Activated CD4-positive, CD25-positive, alpha-beta regulatory T cell treated with anti-CD3 and anti-CD28 coated beads, Interleukin-2, amount 50 U/mL, for 72 hours (primary cell): ENCODE measurements at regions not wholly inside any gene's neighbourhood (a gene's known extent, or its start where the extent isn't known, plus 50 kb on each side); places are given as distances from the start of the nearest gene placed in this dataset.
"Not testable (repeated sequence)": the region's sequence is repeated elsewhere in the genome, so short reads cannot be mapped to it uniquely, and the experiment has no call there.

ENCODE experiments used
- DNase-seq: peaks from one replicate; pipeline ENCODE4 v3.0.0; 2021

- DNase-seq: no peak
Observed at GRCh38 chr16:13478991-13479390, 441.0 kb upstream of the ERCC4 start.

DNA sequence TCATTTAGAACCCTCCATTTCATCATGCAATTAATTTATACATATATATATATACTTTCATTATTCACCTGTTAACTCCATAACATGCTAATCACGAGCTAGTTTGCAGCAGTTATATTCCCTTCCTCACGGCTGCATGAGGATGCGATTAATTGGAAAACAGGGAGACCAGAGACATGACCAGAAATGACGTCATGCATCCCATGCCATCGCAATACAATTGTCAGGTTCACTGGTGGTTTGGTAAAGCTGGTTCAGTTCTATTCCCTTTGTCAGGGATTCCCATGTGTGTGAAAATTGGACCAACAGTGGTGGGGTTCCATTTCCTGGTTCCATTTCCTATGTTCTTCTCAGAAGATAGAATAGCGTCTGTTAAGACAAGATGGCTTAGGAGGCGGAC is 440.4 kb upstream of the ERCC4 start:
- DNase-seq: no peak

DNA sequence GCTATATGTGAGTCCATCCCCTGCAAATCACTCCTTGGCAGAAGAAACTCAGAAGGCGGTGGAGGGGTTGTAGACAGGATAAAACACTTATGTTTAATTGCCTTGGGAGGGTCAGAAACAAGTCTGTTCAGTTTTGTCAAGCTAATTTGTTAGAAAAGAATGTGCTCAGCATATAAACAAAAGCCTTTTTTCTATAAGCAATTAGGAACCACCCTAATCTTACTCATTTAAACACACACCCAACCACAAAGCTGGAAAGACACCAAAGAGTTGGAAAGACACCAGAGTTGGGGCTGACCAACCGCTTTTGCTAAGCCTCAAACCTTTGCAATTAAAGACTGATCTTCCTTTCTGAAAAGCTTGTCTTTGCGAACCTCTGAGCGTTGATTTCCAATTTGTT is 439.2 kb upstream of the ERCC4 start:
- no peak for DNase-seq

- DNase-seq: no peak
Observed at GRCh38 chr16:13483121-13483520, 436.8 kb upstream of the ERCC4 start.

DNA sequence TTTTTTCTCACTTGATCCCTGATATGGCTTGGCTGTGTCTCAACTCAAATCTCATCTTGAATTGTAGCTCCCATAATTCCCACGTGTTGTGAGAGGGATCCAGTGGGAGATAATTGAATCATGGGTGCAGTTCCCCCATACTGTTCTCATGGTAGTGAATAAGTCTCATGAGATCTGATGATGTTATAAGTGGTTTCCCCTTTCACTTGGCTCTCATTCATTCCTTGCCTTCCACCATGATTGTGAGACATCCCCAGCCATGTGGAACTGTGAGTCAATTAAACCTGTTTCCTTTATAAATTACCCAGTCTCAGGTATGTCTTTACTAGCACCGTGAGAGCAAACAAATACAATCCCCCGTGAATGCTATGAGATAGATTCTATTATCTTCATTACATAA is 430.5 kb upstream of the ERCC4 start:
- not testable (repeated sequence) for DNase-seq

GRCh38 chr16:13492046-13492445 is 427.9 kb upstream of the ERCC4 start:
- no peak for DNase-seq

DNA sequence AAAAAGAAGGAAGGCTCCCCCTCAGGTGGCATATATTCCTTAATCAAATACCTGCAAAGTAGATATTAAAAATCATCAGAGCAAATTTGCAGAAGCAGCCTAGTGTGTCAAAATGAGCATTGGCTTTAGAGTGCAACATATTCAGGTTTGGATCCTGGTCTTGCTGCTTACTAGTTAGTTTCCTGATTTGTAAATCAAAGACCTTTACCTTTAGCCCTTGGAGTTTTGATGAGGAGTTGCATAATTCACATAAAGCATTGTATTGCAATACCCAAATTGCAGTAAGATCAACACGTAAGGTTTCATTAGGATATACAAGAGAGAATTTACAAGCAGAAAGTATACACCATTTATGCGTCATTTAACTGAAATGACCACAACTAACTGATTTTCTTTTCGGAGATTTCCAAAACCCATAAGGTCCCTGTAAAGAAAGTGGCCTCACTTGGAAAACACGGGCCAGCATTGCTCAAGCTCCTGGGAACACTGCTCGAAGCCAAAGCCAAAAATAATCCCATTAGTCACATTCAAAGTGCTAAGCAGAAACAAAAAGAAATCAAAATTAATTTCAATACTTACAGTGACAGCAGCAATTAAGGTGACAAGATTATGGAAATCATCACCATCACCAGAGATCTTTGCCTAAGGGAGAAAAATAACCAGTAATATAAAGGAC is 415.9 kb upstream of the ERCC4 start:
- DNase-seq: no peak

DNA sequence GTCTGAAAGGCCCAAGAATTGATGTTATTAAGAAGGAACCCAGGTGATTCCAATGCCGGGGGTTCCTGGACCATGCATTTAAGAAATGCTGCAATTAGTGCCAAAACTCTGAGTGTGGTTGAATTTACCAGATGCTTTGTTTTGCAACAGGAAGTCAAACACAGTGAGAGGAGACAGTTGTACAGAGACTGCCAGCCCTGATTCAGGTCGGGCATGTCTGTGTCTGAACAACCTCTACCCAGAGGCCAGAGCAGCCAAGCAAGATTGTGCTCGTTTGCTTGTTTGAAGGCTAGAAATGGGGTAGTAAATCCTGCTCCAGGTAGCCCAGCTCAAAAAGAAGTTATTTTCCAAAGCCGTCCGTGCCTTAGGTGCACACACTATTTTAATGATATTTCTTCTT is 412.4 kb upstream of the ERCC4 start:
- DNase-seq: no peak

GRCh38 chr16:13510425-13511151 is 409.4 kb upstream of the ERCC4 start:
- DNase-seq: no peak

DNA sequence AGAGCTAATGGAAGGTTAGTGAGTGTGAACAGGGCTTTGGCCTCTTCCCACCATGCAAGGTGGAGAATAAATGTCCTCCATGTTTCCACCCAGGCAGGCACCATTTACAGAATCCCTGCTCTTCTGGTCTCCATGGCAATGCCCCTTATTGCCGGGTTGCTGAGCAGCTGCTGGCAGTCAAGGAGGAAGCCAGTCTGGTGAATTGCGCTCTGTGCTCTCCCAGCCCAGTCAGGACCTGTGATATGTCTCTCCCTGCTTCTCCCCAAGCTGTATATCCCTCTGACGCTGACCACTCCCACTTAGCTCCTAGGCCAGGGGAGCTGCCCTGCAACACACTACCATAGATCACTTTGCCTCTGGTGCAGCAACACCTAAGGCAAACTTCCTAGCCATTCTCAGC is 402.1 kb upstream of the ERCC4 start:
- no peak for DNase-seq

DNA sequence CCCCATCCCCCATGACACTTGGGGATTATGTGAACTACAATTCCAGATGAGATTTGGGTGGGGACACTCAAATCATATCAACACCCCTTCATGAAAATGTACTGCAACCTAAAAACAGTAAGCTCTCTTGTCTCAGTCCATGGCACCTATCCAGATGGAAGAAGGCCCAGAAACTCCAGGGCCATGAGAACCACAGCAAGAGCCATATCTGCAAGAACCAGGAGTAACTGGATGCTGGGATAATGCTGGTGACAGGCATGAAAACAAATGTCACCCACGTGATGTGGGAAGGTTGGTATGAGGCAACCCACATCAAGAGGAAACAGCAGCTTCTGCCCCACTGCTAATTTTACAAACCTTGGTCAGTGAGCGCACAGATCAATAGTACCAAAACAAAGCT is 400.1 kb upstream of the ERCC4 start:
- DNase-seq: no peak

- no peak for DNase-seq
Observed at GRCh38 chr16:13521356-13521755, 398.6 kb upstream of the ERCC4 start.

DNA sequence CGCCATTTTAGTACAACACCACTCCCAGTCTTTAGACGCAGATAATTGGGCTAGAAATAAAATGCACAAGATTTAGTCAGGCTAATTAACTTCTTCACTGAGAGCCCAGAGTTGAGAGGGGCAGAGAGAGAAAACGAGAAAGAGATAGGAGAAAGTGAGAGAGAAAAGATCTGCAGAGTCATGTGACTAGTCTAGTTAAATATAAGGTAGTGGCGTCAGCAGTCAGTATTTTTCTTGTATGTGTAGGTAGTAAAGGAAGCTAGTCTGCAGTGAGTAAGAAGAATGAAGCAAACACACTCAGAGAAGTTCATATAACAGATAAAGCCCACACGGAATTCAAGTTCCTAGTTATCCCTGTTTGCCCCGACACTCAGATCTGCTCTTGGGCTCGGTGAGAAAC is 392.6 kb upstream of the ERCC4 start:
- DNase-seq: no peak

- no peak for DNase-seq
Observed at GRCh38 chr16:13528691-13529090, 391.3 kb upstream of the ERCC4 start.

GRCh38 chr16:13529193-13529982 is 390.6 kb upstream of the ERCC4 start:
- DNase-seq: no peak

GRCh38 chr16:13540771-13541170 is 379.2 kb upstream of the ERCC4 start:
- DNase-seq: no peak

DNA sequence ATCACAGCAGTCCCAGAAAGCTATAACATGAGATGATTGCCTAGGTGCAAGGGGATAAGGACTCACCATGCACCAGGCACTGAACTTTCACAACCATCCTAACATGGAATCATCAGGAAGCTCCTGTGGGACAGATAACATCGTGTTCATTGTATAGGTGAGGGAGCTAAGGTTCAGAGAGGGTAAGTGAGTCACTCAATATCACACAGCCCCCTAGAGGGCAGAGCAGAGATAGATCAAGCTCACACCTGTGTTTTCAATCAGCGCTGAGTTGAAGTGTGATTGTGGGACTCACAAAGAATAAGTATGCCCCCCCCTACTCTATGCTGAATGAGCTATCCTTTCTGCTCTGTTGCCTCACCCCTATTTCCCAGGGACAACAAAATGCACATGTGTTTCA is 377.7 kb upstream of the ERCC4 start:
- DNase-seq: no peak

GRCh38 chr16:13543850-13544249 is 376.1 kb upstream of the ERCC4 start:
- no peak for DNase-seq

- DNase-seq: no peak
Observed at GRCh38 chr16:13545271-13545670, 374.7 kb upstream of the ERCC4 start.

- no peak for DNase-seq
Observed at GRCh38 chr16:13550254-13550653, 369.7 kb upstream of the ERCC4 start.

DNA sequence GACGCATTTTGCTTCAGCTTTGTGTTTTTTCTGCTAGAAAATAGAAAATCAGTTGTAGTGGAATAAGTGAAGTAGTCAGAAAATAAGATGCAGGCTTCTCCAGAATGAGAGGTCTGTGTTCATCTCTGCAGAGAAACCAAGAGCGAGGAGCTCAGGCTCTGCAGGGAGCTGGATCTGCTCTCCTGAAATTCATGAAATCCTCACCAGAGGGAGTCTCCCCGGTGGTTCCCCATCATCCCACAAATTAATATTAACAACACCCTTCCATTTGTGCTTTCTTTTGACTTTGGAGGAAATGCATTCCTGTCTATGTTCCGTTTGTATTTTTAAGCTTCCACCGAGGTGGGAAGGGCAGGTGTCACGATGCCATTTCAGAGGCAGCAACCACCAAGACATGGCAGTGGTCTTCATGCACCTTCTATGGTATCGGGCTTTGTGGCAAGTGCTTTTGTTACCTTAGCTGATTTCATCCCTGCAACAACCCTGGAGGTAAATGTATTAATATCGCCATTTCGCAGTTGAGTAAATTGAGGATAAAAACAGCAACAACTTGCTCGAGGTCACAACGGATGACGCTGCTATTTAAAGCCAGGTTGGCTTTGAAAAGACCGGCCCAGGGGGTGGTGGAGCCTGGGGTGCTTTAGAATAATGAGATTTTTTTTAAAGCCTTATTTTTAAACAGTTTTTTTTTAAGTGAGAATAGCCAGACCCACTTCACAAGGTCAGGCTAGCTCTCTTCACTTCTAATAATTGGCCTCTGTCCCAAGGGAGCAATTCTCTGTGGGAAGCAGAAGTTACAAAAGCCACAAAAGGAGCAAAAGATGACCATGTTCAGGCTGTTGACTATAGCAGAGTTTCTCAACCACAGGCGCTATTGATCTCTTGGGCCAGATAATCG is 367.6 kb upstream of the ERCC4 start:
- no peak for DNase-seq

DNA sequence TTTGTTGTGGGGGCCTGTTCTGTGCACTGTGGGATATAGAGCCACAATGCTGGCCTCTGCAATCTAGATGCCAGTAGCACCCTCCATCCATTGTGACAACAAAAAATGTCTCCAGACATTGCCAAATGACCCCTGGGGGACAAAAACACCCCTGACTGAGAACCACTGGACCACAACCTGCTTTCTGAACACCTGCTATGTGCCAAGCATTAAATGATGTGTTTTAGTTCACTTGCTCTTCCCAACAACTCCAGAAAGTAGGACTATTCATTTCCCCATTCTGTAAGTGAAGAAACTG is 367.0 kb upstream of the ERCC4 start:
- no peak for DNase-seq

DNA sequence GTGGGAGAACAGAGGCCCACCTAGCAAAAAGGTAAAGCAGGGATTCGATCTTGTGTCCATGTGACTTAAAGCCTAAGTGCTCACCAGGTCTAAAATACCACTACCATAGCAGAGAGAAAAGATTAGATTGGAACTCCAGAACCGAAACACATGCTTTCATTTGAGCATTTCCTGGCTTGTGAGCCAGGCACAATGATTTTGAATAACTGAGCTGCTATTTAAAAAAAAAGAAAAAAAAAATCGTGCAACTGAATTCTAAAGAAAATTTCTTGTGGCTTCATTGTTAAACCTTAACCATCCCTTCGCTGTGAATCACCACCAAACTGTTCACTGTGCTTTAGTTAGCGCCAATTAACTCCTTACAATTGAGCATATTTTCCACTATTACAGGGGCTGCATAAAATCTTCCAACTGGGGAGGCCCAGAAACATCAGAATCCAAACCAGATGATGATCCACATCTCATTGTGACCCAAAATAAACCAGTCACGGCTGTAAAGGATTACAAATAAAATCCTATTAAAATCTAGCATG is 366.4 kb upstream of the ERCC4 start:
- no peak for DNase-seq
